ENCODE measurements at regions not wholly inside any gene's neighbourhood (a gene's known extent, or its start where the extent isn't known, plus 50 kb on each side); places are given as distances from the start of the nearest gene placed in this dataset.
"Not testable (repeated sequence)": the region's sequence is repeated elsewhere in the genome, so short reads cannot be mapped to it uniquely, and the experiment has no call there.

DNA sequence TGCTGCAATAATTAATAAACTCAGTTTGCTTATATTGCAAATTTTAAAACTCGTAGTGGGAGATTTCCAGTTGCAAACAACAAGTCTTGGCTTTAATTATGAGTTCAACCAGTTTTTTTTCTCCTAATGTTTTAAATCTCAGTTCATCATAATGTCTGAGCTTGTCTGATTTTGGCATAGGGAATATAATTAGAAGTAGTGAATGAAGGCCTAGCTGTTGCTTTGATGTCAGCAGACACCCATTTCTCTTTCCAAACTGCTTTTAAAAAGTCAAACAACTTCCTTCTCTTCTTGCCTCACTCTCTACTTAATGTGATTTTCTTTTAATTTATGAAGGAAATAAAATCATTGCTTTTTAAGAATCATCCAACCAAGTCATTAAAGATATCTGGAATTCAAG lies 1462.1 kb downstream of the DPP10 start:
- no peak for DNase-seq (ENCODE audit: low spot score)

DNA sequence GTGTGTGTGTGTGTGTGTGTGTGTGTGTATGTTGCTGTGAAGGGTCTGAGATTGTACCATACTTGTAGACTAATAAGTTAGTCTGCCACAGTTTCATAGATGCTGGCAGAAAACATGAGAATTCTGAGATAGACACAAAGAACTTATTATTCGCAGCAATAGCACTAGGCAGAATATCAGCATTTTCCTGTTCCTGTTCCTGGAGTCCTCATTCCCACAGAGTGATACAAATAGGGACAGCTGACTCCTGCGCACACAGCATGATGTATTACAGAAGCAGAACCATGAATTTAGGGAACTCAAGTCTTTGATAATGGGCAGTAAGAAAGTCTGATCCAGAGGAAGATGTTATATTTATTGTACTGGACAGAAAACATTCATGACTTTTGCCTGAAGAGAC lies 1466.3 kb downstream of the DPP10 start:
- no peak for DNase-seq (ENCODE audit: low spot score)

DNA sequence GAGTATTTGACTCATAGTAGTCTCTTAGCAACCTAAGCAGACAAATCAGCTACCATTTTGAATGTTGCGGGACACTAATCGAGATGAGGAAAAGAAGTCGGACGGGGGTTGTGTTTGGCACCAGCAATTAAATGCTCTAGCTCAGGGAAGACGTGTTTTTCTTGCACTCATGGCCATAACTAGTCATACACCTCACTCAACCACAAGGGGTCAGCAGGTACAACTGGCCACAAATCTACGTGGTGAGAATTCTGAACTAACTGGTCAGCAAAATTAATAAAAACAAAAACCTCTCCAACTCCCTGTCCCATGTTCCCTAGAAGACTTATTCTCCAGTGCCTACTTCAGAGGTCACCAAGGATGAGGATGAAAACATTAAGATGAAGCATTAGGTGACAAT lies 1467.8 kb downstream of the DPP10 start:
- no peak for DNase-seq (ENCODE audit: low spot score)

DNA sequence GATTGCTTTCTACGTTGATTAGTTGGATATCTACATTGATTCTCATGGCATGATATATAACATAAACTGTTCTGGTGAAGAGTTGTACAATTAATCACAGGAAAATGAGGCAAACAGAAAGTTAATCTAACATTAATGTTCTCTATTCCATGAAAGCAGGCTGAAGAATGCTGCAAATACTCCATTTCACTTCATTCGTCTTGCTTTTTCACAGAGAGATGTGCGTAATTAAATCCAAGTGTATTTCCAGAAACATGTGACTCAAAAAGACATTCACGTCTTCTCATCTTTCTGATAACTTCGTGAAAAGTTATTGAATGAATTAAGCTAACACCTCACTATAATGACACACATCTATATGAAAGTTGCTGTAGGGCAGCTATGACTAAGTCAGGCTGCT lies 1471.5 kb downstream of the DPP10 start:
- DNase-seq (ENCODE audit: low spot score), result no peak

DNA sequence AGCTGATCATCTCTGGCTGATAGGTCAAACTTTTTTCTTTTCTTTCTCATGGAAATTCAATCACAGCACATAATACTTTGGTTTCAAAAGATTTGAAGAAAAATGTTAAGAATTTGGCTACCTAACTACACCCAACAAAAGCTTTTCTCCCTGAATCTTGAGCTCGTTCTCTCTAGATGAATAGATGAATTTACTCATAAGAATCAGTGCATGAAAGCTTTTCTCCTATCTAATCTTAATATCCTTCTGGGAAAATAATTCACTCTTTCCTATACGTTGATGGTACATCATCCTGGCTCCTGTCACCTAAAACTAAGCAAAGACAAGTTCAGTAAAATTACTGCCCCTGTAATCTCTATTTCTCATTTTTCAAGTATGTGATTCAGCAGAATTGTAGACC lies 1479.1 kb downstream of the DPP10 start:
- DNase-seq (ENCODE audit: low spot score), result no peak

DNA sequence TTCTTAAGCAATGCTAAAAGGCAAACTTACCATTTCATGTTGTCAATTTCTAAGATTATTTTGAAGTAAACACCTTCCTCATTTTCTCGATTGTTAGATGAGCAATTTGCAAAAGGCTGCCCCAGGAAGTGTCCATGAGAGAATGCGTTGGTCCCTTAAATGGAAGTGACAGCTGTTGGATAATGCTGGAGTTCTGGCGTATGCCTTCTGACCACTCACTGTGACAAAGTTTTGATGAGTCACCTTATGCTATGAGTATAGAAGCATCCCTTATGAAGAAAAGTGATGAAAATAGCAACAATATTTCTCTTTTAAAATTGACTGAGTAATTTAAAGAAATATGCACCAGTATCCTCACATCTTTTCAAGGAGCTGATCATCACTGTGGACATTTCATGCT lies 1497.5 kb downstream of the DPP10 start:
- no peak for DNase-seq (ENCODE audit: low spot score)

DNA sequence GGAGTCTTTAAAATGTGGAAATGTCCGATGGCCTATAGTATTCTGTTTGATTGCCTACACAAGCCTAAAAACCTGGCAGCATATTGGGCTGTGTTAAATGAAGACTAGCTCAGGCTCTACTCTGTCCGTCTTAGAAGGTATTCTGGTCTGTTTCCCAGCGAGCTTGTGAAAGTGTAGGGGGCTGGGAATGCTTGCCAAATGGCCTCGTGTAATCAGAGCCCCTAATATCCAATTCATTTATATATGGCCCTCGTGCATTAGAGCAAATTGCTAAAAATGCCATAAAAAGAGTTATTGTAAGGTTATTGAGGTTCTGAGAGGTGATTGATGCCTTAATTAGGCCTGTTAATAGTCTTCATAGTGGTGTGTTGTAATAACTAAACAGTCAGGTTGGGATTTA lies 1500.4 kb downstream of the DPP10 start:
- no peak for DNase-seq (ENCODE audit: low spot score)

DNA sequence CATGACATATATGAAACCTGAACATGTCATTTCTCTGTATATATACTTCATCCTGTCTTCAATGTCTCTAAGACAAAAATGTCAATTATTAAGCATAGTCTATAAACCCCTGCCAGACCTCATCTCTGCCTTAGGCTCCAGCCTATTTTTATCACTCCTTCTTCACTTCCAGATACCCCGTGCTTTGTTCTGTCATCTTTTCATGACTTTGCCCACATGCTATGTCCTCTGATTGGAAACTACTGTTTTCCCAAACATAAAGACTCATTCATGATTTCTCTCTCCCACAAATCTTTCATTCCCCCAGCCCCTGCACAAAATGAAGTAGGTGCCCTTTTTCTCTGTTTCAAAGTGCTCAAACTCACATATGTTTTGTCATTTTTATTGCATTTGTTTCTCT lies 1503.9 kb downstream of the DPP10 start:
- no peak for DNase-seq (ENCODE audit: low spot score)

DNA sequence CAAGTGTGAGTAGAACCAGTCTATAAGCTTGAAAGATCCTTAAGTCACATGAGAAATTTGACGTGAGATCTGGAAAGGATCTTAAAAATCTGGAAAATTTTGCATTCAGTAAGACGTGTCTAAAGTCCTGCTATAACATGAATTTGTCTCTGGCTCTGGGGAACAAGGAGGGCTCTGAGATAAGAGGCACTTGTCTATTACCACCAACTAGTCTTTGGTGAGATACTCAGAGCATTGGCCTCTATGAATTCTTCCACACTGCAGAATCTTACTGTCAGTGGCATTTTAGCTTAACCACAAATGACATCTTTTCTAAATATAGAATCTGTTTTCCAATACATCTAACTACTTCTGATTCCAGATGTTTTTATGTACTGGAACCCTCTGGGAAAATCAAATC lies 1504.5 kb downstream of the DPP10 start:
- DNase-seq (ENCODE audit: low spot score), result no peak

DNA sequence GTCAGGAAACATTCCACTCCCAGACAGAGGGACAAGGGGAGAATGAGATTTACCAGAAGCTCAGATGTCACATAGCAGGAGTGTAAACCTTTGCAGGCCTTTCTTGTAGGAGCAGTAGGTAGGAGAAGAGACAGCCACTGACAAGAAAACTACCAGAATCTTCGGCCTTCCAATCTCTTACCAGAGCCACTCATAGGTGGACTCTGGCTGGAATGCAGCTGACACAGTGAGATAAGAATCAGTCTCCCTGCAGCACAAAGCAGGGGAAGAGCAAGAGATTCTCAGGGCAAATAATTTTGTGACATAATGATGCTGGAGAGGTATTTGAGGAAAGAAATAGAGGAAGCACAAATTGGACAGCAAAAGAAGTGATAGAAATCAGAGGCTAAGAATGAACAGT lies 1534.5 kb downstream of the DPP10 start:
- DNase-seq (ENCODE audit: low spot score), result no peak

DNA sequence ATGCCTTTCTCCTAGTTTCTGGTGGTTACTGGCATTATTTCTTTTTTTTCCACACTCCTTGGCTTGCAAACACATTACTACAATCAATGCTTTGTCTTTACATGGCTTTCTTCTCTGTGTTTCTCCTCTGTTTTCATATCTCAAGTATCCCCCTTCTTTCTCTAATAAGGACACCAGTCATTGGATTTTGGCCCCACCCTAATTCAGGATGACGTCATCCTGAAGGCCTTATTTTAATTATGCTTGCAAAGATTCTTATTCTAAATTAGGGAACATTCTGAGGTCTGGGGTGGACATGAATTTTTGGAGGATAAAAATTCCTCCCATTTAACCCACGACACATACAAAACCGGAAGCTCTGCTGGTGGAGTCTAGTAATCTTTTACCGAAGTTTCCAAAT lies 1556.6 kb downstream of the DPP10 start:
- no peak for DNase-seq (ENCODE audit: low spot score)

DNA sequence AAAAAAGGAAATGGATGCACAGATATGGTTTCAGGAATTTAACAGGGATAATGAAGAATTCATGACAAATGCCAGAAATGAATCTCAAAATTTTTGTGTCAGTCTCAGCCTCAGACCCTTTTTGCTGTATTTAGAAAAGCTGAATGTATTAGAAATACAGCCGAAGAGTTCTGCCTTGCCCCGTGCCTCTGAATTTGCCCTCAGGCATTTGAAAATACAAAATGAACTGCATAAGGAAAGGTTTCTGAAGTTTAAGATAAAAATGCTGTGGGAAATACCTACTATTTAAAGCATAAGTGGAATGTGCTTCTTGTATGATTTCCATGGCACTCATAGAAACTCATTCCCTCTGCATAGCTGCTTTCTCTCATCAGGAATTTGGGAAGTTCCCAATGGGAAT lies 1580.6 kb downstream of the DPP10 start:
- no peak for DNase-seq (ENCODE audit: low spot score)

DNA sequence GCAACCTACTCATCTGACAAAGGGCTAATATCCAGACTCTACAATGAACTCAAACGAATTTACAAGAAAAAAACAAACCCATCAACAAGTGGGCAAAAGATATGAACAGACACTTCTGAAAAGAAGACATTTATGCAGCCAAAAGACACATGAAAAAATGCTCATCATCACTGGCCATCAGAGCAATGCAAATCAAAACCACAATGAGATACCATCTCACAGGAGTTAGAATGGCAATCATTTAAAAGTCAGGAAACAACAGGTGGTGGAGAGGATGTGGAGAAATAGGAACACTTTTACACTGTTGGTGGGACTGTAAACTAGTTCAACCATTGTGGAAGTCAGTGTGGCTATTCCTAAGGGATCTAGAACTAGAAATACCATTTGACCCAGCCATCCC lies 1596.3 kb downstream of the DPP10 start:
- not testable (repeated sequence) for DNase-seq (ENCODE audit: low spot score)

DNA sequence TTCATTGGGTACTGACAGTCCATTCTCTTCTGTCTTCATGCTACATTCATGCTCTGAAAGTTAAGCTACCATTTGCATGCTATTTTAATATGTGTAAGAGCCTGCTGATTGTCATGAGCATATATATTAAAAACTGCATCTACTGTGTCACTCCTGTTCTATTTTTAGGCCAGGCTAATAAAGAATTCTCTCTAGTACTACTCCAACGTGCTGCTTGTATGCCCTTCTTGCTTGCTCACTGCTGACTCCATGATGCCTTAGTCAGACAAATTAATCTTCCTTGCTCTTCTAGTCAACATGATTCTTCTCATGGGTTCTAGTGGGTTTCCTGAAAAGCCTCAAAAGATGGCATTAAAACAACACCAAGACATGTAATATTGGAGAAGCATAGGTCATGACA lies 1600.1 kb downstream of the DPP10 start:
- no peak for DNase-seq (ENCODE audit: low spot score)

DNA sequence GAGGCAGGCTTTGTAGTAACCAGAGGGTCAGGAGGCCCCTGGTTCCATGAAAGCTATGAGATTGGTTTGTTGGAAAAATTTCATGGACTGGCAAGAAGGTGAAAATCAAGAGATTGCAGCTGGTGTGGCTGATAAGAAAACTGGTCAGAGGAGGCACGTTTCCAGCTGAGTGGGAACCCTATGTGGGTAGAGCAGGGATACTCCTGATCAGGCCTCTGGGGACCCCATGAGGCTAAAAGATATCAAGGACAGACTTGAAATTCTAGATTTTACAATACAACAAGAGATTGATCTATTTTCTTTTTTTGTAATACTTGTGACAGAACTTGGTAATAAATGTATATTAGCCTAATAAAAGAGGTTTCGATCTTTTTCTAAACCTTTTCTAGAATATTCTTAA lies 1615.1 kb downstream of the DPP10 start:
- no peak for DNase-seq (ENCODE audit: low spot score)

DNA sequence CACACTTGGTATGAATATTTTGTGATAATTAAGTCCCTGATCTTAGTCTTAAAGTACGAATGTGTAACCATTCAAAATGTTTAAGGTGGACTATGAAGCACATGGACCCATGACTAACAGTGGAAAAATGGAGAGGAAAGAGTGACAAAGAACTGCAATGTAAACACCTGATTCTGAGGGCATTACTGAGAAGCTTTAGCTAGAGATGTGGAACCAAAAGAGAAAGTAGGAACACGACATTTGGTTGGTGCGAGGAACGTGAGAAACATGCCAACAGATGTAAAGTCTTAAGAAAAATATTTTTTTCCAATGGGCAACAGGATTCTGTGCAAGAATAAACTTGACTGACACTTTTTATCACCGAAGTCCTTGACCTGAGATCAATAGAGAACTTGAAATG lies 1618.6 kb downstream of the DPP10 start:
- DNase-seq (ENCODE audit: low spot score), result no peak

DNA sequence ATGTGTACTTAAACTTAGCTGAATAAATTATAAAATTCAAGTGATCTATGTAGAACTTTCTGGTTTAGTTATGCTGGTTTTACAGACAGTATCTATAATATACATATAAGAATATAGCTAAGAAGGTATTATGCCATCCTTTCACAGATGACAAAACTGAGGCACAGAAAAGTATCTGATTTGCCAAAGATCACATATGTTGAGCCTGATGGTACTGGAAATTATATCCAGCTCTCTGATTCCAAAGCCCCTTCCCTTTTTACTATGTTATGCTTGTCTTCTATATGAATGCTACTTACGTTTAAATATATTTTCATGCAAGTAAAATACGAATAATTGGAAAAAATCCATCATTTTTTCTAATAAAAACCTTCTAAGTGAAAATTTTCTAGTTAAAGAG lies 1631.3 kb downstream of the DPP10 start:
- DNase-seq (ENCODE audit: low spot score), result no peak

DNA sequence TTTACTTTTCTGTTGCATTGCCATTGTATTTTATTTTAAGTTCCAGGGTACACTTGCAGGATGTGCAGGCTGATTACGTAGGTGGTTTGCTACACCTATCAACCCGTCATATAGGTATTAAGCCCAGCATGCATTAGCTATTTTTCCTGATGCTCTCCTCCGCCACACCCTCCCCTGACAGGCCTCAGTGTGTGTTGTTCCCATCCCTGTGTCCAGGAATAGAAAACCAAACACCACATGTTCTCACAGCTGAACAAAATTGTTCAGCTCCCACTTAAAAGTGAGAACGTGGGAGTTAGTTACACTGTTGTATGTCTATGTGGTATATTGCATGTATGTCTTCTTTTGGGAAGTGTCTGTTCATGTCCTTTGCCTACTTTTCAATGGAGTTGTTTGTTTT lies 1631.7 kb downstream of the DPP10 start:
- DNase-seq (ENCODE audit: low spot score), result no peak

DNA sequence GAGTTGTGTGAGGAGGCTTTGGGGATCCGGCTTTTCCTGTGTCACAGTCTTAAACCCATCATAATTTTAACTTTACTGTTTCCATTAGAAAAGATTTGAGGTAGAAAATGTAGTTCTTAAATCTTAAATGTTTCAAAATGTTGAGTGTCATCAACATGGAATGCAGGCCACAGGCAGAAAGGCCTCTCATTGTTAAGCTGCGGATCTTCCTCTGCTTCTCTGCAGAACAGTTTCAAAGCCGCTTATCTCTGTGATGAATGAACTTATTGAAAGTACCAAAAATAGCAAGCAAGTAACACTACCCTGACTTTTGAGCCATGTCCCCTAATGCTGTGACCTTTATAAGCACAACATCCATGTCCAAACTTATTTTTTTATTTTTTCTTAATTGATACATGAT lies 1645.8 kb downstream of the DPP10 start:
- no peak for DNase-seq (ENCODE audit: low spot score)

DNA sequence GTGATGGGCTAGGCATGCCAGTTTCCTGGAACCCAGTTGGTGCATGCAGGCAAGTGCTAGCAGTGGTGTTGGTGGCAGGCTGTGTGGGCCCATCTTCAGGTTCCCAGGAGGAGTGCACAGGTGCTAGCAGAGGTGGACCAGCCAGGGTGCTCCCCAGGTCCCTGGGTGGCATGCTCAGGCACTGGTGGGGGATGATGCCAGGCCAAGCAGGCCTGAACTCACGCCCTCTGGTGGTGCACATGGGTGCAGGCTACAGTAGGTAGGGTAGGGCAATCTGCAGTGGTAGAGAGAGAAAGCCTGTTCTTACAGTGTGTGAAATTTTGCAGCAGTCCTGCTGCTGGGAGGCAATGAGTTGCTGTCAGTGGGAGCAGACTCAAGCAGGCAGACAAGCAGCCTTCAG lies 1651.8 kb downstream of the DPP10 start:
- no peak for DNase-seq (ENCODE audit: low spot score)

DNA sequence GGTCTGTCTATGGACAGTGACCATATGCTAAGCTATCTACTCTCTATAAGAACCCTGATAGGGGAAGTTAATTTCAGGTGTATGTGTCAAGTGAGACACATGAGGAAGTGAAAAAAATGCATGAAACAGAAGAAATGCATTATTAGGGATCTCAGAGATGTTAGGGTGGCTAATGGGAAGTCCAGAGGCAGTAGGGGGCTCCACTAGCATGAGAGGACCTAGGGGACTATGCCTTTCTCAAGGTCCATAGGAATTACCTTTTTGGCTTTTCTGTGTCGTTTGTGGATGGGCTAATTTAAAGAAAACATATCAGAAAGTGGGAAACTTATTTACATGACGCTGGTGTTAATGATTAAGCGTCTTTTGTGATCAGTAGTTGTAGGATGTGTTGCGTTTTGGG lies 1653.2 kb downstream of the DPP10 start:
- no peak for DNase-seq (ENCODE audit: low spot score)

DNA sequence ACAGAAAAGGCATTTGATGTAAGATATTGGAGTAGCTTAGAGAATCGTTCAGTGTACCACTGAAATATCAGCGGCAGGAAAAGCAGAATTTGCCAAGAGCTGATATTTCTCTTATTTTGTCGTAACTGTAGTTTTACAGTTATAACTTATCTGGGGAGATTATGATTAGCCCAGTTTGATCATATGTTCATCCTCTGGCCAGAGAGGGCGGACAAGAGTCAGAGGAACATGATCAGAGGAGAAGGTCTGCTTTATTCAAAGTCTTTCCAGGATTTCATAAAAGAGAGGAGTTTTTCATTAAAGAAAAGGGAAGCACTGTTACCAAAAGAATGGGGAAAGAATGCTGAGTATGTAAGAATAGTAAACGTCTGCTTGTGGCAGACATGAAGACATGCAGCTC lies 1655.6 kb downstream of the DPP10 start:
- DNase-seq (ENCODE audit: low spot score), result no peak

DNA sequence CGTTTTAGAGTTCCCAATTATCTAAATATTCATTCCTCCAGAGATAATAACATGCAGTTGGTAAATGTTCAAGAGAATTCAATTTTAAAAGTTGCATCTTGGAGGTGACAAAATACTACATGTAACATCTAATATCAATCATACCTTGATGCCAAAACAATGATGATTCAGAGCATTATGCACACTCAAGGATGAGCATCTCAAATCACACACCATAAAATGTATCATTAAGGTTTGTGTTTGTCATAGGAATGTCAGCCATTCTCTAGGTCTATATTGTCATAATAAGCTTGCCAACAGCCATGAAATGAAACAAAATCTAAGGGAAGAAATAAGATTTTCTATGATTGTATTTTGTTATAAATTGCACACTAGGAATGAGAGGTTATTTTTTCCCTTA lies 1667.0 kb downstream of the DPP10 start:
- no peak for DNase-seq (ENCODE audit: low spot score)

DNA sequence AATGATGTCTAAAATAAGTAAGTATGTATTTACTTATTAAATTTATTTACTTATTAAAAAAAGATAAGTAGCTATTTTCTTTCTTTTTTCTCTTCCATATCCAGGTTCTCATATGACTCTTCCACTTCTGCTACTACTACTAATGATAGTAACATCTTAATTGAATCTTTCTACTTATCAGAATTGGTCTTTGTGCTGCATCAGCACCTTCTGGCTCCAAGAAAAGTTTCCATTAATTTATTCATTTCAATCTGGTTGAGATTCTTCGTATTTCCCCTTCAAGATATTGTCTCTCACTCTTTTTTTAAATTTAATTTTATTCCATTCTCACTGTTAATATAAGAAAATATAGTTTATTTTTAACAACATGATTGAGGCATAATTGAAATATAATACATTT lies 1675.4 kb downstream of the DPP10 start:
- DNase-seq (ENCODE audit: low spot score), result no peak

DNA sequence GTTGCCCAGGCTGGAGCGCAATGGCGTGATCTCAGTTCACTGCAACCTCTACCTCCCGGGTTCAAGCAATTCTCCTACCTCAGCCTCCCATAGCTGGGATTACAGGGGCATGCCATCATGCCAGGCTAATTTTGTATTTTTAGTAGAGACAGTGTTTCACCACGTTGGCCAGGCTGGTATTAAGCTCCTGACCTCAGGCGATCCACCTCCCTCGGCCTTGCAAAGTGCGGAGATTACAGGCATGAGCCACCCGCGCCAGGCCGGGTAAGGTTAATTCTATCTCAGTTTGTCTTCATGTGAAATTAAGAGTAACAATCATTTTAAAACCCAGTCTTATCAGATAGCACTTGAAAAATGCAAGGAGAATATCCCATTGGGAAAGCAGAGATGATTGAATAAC lies 1681.7 kb upstream of the DDX18 start:
- no peak for DNase-seq (ENCODE audit: low spot score)
